CD14-positive monocyte (primary cell): ENCODE measurements at regions not wholly inside any gene's neighbourhood (a gene's known extent, or its start where the extent isn't known, plus 50 kb on each side); places are given as distances from the start of the nearest gene placed in this dataset.

Experiments used
- DNase-seq, 3 donors: peaks; one replicate each; pipeline ENCODE4 v3.0.0-alpha.2; 2011 to 2022
- H2AFZ ChIP-seq: 2 replicates; pipeline ENCODE4 v1.6.0; 2012; ENCODE audit warnings: mild to moderate bottlenecking, low read depth, low read length, inconsistent platforms; ENCODE audit not compliant: insufficient read depth, poor library complexity, severe bottlenecking
- H3K27ac ChIP-seq, 2 donors: 1 replicate in 1 of 2; 2 replicates in 1 of 2; pipeline ENCODE4 v1.5.1; 2012 to 2013; ENCODE audit warnings: low read length in 2 of 2, control low read depth in 1 of 2, inconsistent platforms in 1 of 2, low read depth in 1 of 2, mild to moderate bottlenecking in 1 of 2
- H3K27me3 ChIP-seq, 2 donors: one replicate each; pipeline versions ENCODE4 v1.6.0 to v1.6.1; 2011 to 2013; ENCODE audit warnings: low read length in 2 of 2; ENCODE audit not compliant: control insufficient read depth in 2 of 2, insufficient read depth in 2 of 2
- H3K36me3 ChIP-seq, 2 donors: replicated peaks in 1 of 2; 1 replicate in 1 of 2; 2 replicates in 1 of 2; pipeline versions ENCODE4 v1.5.1 to v1.6.1; 2012 to 2013; ENCODE audit warnings: low read length in 2 of 2, control low read depth in 1 of 2, inconsistent platforms in 1 of 2, mild to moderate bottlenecking in 1 of 2; ENCODE audit not compliant: insufficient read depth in 2 of 2, control insufficient read depth in 1 of 2
- H3K4me1 ChIP-seq, 2 donors: 1 replicate in 1 of 2; 2 replicates in 1 of 2; pipeline versions ENCODE4 v1.5.1 to v1.6.1; 2012 to 2013; ENCODE audit warnings: low read length in 2 of 2, control low read depth in 1 of 2, inconsistent platforms in 1 of 2, mild to moderate bottlenecking in 1 of 2, moderate library complexity in 1 of 2; ENCODE audit not compliant: insufficient read depth in 2 of 2, control insufficient read depth in 1 of 2
- H3K4me2 ChIP-seq: replicated peaks from 2 replicates; pipeline ENCODE3; 2012; ENCODE audit warnings: low read length, moderate library complexity, mild to moderate bottlenecking; ENCODE audit not compliant: poor library complexity, severe bottlenecking; ENCODE audit errors: extremely low read depth
- H3K4me3 ChIP-seq, 3 experiments: fragments of 200-600 bp in 1 of 3; sonication (generic) in 1 of 3; replicated peaks in 1 of 3; 1 replicate in 2 of 3; 2 replicates in 1 of 3; pipeline ENCODE4 v1.5.1; 2011 to 2013; ENCODE audit warnings: low read length in 3 of 3, mild to moderate bottlenecking in 3 of 3, control low read depth in 2 of 3, low read depth in 2 of 3, inconsistent platforms in 1 of 3, moderate library complexity in 1 of 3
- H3K79me2 ChIP-seq: 2 replicates; pipeline ENCODE4 v1.6.0; 2012; ENCODE audit warnings: mild to moderate bottlenecking, control low read depth, inconsistent platforms, low read length, moderate library complexity; ENCODE audit not compliant: insufficient read depth
- H3K9ac ChIP-seq: 2 replicates; pipeline ENCODE4 v1.6.0; 2017; ENCODE audit warnings: low read length, mild to moderate bottlenecking; ENCODE audit not compliant: insufficient read depth, poor library complexity, severe bottlenecking
- H3K9me3 ChIP-seq, 2 donors: replicated peaks in 1 of 2; 1 replicate in 1 of 2; 2 replicates in 1 of 2; pipeline versions ENCODE4 v1.5.1 to v1.6.1; 2012 to 2013; ENCODE audit warnings: low read length in 2 of 2, control low read depth in 1 of 2; ENCODE audit not compliant: control insufficient read depth in 1 of 2, insufficient read depth in 1 of 2
- H4K20me1 ChIP-seq: 2 replicates; pipeline ENCODE4 v1.6.0; 2012; ENCODE audit warnings: mild to moderate bottlenecking, low read length, control low read depth, moderate library complexity; ENCODE audit not compliant: insufficient read depth
- H3K27ac Mint-ChIP-seq, 7 donors: one replicate each; pipeline ENCODE4 v1.8.0; 2020; ENCODE audit warnings: mild to moderate bottlenecking in 7 of 7, mixed read lengths in 7 of 7, moderate library complexity in 6 of 7, inconsistent platforms in 2 of 7
- H3K27me3 Mint-ChIP-seq, 3 donors: one replicate each; pipeline ENCODE4 v1.8.0; 2021 to 2022; ENCODE audit warnings: low read depth in 3 of 3, mild to moderate bottlenecking in 3 of 3, mixed read lengths in 3 of 3, moderate library complexity in 3 of 3, inconsistent platforms in 1 of 3
- H3K36me3 Mint-ChIP-seq, 2 donors: one replicate each; pipeline ENCODE4 v1.8.0; 2020; ENCODE audit warnings: mixed read lengths in 2 of 2, inconsistent platforms in 1 of 2, mild to moderate bottlenecking in 1 of 2
- H3K4me1 Mint-ChIP-seq: one replicate; pipeline ENCODE4 v1.8.0; 2020; ENCODE audit warnings: mild to moderate bottlenecking, mixed read lengths
- H3K4me3 Mint-ChIP-seq, 2 donors: one replicate each; pipeline ENCODE4 v1.8.0; 2020; ENCODE audit warnings: mild to moderate bottlenecking in 2 of 2, mixed read lengths in 2 of 2, moderate library complexity in 1 of 2
- H3K9me3 Mint-ChIP-seq, 7 donors: one replicate each; pipeline ENCODE4 v1.8.0; 2020 to 2022; ENCODE audit warnings: mixed read lengths in 7 of 7, mild to moderate bottlenecking in 6 of 7, moderate library complexity in 6 of 7, inconsistent platforms in 2 of 7
- WGBS: methylation state at CpG from one replicate; pipeline ENCODE4 v1.1.5; 2013; ENCODE audit warnings: missing lambda C conversion rate; ENCODE audit not compliant: insufficient coverage; 5-methylcytosine and 5-hydroxymethylcytosine counted together
- intact Hi-C, 2 donors: fragments of 100-400 bp; cut with micrococcal nuclease; formaldehyde crosslinking; loops; one replicate each; pipeline versions ENCODE4 v1.15.0 to v1.15.1; 2023
- TF ChIP-seq, protein P1 (sequence below): fragments of 200-600 bp; IDR thresholded peaks from one replicate; pipeline ENCODE4 v1.8.0; 2022; ENCODE audit warnings: antibody characterized with exemption, mild to moderate bottlenecking

DNA sequence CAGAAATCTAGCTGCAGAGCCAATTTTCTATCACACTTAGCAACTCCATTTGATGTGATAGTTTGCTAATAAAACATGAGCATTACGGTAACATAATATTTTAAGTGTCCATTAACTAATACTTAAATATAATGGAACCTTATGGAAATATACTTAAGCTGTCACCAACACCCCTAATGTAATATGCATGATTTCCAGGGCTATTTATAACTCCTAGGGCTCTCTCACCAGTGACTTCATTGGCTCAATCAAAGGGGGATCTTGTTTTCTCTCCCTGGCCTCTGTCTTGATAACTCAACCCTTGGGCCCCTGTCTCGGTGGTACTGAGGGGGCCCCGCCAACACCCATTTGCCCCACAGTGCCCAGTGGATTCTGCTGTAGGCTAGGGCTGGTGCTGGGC lies 170.4 kb downstream of the SALL1 start:
- Mint-ChIP-seq H3K27ac (peak overlapping the region in 1 of 7 donors; percentile 5), H3K4me3 (no peak overlapping the region), H3K36me3 (no peaks in the 10 kb centered on the region), H3K9me3 (peaks cover 0 to 5% (median 0%) of the 10 kb centered on the region in 7 donors), H3K4me1 (no peaks in the 10 kb centered on the region), H3K27me3 (peaks cover 5 to 15% (median 10%) of the 10 kb centered on the region in 3 donors)
- TF ChIP-seq, protein P1, sequence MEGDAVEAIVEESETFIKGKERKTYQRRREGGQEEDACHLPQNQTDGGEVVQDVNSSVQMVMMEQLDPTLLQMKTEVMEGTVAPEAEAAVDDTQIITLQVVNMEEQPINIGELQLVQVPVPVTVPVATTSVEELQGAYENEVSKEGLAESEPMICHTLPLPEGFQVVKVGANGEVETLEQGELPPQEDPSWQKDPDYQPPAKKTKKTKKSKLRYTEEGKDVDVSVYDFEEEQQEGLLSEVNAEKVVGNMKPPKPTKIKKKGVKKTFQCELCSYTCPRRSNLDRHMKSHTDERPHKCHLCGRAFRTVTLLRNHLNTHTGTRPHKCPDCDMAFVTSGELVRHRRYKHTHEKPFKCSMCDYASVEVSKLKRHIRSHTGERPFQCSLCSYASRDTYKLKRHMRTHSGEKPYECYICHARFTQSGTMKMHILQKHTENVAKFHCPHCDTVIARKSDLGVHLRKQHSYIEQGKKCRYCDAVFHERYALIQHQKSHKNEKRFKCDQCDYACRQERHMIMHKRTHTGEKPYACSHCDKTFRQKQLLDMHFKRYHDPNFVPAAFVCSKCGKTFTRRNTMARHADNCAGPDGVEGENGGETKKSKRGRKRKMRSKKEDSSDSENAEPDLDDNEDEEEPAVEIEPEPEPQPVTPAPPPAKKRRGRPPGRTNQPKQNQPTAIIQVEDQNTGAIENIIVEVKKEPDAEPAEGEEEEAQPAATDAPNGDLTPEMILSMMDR = no peak
- Histone ChIP-seq H4K20me1 (no peaks in the 10 kb centered on the region), H3K27ac (no peak overlapping the region), H3K9me3 (no peaks in the 10 kb centered on the region), H3K36me3 (no peaks in the 10 kb centered on the region), H3K4me1 (no peaks in the 10 kb centered on the region), H3K4me2 (no peak overlapping the region), H2AFZ (no peak overlapping the region), H3K4me3 (no peak overlapping the region), H3K27me3 (no peaks in the 10 kb centered on the region), H3K9ac (no peak overlapping the region), H3K79me2 (no peaks in the 10 kb centered on the region)
- 83% methylated on average over 2 of the region's 3 CpGs for WGBS
- intact Hi-C loops = no loop called here
- DNase-seq = no peak

DNA sequence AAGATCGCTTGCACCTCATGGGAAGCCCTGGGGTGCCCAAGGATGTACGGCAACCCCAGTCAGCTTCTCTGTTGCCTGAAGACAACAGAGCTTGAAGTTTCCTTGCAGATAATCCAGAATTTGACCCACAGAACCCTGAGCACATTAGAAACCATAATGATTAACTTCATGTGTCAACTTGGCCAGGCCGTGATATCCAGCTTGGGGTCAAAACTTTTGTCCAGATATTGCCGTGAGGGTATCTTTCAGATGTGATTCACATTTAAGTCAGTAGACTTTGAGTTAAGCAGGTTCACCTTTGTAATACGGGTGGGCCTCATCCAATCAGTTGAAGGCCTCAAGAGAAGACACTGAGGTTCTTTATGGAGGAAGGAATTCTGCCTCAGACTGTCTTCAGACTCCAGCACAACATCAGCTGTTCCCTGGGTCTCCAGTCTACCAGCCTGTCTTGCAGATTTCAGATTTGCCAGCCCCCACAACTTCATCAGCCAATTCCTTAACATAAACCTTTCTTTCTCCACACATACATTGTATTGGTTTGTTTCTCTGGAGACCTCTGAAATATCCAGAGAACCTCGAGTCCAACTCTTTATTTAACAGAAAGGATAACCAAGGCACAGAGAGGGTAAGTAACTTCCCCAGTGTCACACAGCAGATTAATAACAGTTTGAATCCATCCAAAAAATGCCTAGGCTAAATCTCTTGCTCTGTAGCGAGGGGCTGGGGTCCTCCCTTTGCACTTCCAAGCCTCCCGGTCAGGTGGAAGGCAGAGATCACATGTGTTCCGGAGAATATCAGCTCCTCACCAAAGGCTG lies 171.1 kb downstream of the SALL1 start:
- TF ChIP-seq, protein P1 = no peak
- no peaks in the 10 kb centered on the region for H3K27me3 ChIP-seq
- H3K4me2 ChIP-seq = no peak overlapping the region
- intact Hi-C loops = no loop called here
- DNase-seq = no peak
- peaks cover 0 to 5% (median 0%) of the 10 kb centered on the region in 7 donors for H3K9me3 Mint-ChIP-seq
- no peak overlapping the region for H2AFZ ChIP-seq
- no peaks in the 10 kb centered on the region for H3K4me1 ChIP-seq
- H3K27ac Mint-ChIP-seq = no peak overlapping the region
- H3K9ac ChIP-seq = no peak overlapping the region
- H3K36me3 ChIP-seq = no peaks in the 10 kb centered on the region
- H3K4me3 ChIP-seq = no peak overlapping the region
- no peaks in the 10 kb centered on the region for H3K4me1 Mint-ChIP-seq
- peaks cover 7 to 15% (median 14%) of the 10 kb centered on the region in 3 donors for H3K27me3 Mint-ChIP-seq
- WGBS = 81% methylated on average over 7 of the region's 9 CpGs
- no peaks in the 10 kb centered on the region for H3K9me3 ChIP-seq
- no peaks in the 10 kb centered on the region for H3K79me2 ChIP-seq
- H4K20me1 ChIP-seq = no peaks in the 10 kb centered on the region
- H3K4me3 Mint-ChIP-seq = no peak overlapping the region
- H3K27ac ChIP-seq = no peak overlapping the region
- H3K36me3 Mint-ChIP-seq = no peaks in the 10 kb centered on the region
